Right kidney (tissue), 1 donor: ENCODE measurements at regions not wholly inside any gene's neighbourhood (a gene's known extent, or its start where the extent isn't known, plus 50 kb on each side); places are given as distances from the start of the nearest gene placed in this dataset.

ENCODE experiments used
- DNase-seq: peaks from one replicate; pipeline ENCODE4 v3.0.0-alpha.2; 2016

DNA sequence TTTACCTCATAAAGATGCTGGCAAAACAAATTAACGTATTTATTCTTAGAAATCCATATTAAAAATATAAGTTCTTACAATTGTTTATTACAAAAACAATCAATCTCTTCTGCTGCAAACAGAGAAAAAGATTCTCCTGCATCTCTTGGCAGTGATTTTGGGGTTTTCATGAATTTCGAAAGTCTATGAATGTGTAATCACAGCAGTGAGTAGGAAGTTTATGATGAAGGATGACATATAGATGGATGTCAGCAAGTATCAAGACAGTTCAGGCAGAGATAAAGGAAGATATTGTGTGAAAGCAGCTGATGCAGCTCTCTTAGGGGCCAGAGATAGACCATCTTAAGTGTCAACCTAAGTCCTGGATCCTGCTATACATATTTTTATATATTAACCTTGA lies 196.9 kb upstream of the BANK1 start:
- DNase-seq, result no peak

DNA sequence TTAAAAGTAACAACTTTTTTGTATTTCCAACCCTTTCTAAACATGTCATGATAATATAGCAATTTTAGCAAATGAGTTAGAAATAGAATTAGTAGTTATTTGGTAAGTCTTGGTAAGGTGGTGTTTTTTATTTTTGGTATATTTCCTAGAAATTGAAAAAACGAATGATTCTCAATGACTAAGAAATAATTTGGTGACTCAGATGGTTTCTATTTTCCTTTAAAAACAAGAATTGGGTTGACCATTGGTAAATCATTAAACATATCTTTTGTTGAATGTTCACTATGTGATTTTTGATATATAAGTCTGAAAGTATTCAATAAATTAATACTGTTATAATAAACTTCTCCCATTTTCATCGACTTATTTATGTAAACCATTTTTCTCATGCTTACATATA lies 206.2 kb upstream of the BANK1 start:
- DNase-seq, result no peak

DNA sequence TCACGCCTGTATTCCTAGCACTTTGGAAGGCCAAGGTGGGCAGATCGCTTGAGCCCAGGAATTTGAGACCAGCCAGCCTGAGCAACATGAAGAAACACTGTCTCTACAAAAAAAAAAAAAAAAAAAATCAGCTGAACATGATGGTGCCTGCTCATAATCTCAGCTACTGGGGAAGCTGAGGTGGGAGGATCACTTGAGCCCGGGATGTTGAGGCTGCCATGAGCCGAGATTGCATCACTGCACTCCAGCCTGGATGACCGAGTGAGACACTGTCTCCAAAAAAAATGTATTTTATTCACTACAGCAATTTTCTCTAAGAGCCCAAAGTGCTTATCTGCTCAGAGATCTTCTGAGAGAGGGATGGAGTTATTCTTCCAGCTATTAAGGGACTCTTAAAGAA lies 215.8 kb upstream of the PPP3CA start:
- DNase-seq, result no peak

DNA sequence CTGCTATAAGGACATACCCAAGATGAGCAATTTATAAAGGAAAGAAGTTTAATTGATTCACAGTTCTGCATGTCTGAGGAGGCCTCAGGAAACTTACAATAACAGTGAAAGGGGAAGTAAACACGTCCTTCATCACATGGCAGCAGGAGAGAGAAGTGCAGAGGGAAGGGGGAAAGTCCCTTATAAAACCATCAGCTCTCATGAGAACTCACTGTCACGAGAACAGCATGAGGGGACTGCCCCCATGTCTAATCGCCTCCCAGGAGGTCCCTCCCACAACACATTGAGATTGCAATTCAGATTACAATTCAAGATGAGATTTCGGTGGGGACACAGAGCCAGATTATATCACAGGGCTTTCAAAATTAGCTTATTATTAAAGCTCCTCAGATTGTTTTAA lies 209.5 kb upstream of the PPP3CA start:
- DNase-seq, result no peak

DNA sequence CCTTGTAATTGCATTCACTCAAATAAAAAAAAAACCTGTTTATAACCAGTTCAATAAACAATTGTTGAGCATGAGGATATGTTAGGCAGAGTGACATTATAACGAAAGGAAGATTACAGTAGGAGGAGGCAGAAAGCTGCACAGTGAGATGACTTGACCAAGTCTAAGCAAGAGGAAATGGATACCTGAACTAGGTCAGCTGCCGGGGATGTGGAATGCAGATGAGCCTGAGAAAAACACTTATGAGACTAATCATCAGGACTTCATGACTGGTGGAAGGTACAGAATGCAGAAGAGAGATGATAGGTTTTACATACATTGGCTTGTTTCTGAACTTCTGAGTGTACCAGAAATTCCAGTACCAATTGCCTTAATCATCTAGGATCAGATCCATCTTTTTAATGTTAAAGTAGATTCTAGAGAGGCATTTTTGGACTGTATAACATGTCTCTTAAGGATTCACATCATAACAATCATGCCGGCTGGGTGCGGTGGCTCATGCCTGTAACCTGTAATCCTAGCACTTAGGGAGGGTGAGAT lies 208.1 kb upstream of the PPP3CA start:
- DNase-seq, result no peak

DNA sequence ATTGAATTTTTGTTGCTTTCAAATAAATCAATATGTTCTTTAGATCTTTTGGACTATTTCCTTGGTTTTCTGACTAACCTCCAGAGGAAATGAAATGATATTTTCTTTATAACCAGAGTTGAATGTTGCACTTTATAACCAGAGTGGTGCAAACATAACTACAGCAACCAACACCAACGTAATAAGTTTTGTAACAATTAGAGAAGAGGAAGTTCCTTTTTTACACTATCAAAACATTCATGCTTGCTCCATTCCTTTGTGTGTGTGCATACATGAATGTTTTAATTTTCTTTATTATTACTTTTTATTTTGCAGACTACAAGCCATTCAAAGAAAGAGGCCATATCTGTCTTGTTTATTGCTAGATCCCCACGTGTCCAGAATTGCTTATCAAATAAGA lies 193.0 kb upstream of the PPP3CA start:
- no peak for DNase-seq

DNA sequence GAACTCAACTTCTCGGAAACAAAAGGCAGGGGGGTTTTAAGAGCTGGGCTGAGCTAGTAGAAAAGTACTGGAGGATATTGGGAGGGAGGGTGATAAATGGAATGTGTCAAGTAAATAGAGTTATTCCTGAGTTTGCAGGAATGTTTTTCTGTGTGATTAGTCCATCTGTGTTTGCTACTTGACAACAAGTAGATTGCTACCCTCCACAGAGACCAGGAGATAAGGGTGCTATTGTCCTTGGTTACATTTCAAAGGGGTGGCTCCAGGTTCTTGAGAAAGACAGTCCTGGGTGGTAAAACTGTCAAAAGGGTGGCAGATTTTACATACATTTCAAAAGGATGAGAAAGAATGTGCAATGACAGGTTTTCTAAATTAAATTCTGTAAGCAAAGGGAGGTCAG lies 181.2 kb upstream of the PPP3CA start:
- DNase-seq, result no peak

DNA sequence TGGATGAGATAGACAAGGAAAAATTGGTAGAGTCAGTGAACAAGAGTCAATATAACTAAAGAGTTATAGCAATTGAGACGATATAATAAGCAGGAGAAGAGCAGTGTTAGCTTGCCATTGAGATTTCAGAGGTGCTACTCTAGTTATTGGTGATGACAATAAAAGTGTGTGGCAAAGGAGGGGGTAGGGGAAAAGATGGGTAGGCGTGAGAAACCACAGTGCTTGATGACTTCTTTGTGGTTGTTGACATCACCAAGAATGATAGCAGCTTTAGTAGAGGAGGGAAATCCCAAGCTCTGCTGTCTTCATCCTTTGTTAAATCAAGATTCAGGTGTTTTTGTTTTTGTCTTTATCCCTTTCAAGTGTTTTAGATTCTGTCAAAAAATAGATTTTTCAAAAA lies 179.9 kb upstream of the PPP3CA start:
- DNase-seq, result no peak

DNA sequence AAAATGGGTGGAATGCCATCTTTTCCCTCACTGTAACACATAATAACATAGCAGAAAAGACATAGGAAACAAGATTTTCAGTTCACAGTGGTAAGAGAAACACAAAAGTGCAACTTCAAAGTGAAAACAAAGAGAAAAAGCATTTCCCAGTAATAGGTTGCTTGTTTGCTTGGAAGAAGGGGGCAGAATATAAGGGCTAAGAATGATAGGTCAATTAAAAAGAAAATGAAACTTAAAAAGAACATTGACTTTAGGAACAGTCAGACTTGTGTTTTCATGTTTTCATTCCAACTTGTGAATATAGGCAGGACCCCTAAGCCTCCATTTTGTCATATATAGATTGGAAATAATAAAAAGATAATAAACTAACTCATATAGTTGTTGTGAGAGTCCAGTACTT lies 168.2 kb upstream of the PPP3CA start:
- DNase-seq, result no peak

DNA sequence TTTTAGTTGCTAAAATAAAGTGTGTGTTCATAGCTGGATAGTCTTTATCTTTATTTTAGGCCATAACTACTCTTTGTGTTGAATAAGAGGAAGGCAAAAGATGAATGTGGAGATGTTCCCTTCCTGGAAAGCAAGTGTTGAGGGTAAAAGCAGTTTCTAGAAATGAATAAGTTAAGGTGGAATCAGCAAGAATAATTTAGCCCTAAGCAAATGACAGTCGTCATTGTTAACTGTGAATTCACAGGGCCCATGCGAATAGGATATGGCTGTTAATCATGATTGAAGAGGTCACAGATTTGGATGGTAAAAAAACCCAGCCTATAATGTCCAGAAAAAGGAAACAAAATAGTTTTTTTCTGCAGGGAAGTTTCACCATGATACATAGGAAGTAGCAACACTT lies 167.8 kb upstream of the PPP3CA start:
- no peak for DNase-seq

DNA sequence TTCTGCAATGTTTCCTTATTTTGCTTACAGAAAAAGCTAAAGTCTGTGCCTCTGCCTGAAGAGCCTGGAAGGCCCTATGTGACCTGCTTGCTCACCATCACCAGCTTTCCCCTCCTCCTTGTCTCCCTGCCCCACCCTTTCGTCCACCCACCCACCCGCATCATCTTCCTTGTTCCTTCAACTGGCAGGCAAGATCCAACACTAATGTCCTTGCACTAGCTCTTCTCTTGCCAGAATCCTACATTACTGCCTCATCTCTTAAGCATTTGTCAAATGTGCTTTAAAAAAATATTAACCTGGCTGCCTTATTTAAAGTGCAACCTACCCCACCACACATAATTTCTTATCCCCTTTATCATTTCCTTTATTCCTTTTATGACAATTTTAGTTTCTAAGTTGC lies 165.1 kb upstream of the PPP3CA start:
- no peak for DNase-seq

DNA sequence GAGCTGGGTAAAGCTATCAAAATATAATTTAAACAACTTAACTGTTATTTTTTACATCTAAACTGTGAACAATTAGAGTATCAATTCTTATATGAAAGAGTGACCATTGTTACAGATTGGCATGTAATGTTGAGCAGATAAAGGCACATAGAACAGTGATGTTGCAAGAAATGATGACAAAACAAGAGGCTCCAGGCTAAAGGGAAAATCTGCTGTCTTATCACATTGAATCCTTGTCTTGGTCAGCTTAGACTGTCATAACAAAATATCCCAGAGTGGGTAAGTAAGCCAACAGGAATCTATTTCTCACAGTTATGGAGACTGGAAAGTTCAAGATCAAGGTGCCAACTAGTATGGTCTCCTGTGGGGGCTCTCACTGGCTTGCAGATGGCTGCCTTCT lies 154.1 kb upstream of the PPP3CA start:
- no peak for DNase-seq

DNA sequence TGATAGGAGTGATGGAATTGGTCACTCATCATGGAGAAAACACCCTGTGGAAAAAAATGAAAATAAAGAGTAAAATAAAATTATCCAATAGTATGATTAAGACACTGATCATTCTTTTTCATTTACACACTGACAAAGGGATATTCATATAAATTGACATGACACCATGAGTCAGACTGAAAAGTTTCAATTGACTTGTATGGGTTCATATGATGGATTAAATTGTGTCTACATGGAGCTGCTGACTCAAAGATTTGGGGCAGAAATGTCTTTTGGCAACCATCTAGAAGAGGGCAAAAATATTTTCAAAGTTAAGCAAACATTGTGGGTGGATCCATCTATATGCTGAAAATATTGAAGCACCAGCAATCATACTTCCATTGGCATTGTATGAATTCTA lies 153.4 kb upstream of the PPP3CA start:
- DNase-seq, result no peak

DNA sequence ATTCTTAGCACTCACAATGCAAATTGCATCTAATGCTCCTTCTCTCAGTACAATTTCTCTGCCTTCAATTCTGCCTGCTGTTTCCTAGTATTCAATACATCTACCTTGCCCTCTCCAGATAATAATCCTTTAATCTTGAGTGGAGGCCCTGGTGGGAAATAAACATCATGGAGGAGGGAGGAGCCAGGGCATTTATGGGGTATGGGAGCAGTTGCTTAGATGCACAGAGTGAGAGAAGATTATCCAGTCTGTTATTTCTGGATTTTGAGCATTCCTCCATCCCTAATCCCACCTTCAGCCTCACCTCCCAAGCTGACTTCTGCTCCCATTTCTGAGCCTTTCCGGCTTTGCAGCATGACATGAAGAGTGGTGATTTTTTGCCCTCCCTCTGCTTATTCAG lies 127.9 kb upstream of the PPP3CA start:
- no peak for DNase-seq

DNA sequence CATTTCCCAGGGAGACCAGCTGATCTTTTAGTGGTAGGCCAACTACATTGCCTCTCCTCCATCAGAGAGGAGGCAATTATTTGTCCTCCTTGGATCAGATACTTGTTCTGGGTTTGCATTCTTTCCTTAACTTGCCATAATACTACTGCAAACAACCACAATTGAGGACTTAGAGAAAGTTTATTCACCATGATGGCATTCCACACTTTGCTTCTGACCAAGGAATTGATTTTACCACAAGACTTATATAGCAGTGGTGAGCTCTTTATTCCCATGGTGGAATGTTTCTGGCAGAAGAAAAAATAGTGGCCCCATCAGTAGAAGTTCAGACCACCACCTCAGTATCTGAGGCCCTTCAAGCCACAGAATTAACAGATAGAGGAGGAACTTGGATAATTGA lies 123.9 kb upstream of the PPP3CA start:
- no peak for DNase-seq

DNA sequence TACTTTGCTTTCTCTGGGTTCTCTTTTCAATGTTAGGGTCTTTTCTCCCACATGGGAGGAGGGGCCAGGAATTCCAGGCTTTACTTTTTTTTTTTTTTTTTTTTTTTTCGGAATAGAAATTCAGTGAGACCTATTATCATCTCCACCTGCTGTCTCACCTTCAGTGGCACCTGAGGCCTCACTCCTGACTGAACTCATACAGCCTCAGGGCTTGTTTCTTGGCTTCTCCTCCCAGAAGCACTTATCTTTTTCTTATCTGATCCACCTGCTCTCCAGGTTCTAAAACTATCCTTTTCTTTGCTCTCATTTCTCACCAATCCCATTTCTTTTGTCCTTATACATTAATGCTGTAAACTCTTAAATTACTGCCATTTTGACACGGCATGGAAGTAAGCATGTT lies 117.3 kb upstream of the PPP3CA start:
- DNase-seq, result no peak

DNA sequence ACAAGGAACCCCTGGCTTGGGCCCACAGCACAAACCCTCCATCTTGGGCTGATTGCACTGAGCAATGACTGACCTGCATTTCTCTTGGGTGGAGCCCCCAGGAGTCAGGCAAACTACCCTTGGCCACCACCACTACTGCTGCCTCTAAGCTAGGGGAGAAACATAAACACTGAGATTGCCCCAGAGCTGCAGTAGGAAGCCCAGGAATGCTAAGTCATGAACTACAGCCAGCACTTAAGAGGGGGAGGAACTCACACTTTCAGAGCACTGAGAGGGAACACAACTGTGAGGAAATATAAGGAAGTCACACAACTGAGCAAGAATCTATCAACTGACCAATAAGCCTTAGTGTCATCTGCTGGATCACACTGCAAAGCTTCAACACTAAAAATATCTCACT lies 111.6 kb upstream of the PPP3CA start:
- DNase-seq, result no peak

DNA sequence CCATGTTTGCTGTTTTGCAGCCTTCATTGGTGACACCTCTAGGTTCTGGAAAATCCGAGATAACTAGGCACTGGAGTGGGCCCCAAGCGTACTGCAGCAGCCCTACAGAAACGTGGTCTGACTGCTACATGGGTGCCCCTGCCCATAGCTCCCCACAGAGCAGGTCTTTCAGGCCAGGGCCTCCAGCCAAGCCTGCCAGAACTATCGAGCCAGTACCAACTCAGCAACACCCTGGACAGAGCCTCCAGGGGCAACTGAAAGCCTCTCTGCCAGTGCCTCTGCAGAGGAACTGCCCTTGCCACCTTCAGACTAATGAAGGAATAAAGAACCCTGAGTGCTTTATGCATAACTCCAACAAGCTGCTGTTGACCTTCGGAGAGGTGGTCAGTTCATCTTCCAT lies 111.1 kb upstream of the PPP3CA start:
- DNase-seq, result no peak

DNA sequence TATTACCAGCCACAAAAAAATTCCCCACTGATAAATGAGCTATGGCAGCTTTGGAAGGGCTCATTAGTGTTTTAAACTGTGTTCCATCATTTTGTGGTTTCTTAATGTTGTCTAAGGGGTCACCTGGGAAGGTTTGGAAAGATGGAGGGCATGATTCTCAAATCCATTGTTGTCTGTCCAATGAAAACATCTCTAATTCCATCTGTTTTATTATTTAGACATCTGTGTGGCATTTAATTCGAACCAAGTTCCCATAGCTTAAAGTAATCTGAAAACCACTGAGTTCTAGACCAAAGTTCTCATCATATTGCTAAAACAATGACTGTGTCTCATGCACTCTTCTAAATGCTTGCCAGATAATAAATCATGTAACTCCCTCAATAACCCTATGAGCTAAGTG lies 103.8 kb upstream of the PPP3CA start:
- DNase-seq, result no peak

DNA sequence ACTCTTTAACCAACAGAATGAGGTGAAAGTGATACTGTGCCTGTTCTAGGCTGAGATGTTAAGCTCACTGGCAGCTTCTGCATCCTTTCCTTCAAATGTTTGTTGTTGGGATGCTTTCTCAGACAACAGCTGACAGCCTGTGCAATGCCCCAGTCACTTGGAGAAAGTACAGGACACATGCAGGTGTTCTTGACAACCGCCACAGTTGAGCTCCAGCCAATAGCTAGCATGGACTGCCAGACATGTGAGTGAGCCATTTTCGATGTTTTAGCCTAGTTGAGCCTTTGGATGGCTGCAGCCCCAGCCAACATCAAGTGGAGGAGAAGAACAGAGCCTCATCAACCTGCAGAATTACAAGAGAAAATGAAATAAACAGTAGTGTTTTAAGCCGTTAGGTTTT lies 94.1 kb upstream of the PPP3CA start:
- no peak for DNase-seq

DNA sequence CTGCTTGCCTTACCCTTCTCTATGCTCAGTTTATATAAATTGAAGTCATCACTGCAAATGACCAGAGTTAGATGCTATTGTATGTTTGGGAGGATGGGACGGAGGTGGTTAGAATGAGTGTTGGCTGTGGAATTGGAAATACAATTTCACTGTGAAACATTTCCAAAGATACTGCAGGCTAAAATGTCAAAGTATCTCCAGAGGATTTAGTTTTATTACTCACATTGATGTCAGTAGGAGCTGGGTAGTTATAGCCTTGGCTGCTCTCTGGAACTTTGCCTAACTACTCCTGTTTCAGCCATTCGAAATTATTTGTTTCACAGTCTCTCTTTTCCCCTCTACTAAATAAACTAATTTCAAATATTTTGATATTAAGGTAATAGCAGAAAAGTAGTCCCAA lies 92.6 kb upstream of the PPP3CA start:
- no peak for DNase-seq

DNA sequence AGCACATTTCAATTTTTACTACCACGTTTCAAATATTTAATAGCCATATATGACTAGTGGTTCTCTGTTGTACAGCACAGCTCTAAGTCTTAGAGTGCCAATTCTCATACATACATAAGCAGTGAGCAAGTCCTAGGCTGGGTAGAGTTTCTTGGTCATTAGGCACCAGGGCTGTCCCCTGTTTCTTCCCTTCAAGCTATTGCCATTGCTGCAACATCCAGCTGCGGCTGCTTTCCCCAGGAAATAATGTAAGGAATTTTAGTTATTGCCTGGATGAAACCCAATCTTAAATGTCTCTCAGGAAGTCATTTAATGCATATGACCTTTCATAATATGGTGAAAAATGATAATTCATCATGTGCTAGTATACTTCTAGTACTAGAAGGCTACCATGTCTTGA lies 74.1 kb upstream of the PPP3CA start:
- no peak for DNase-seq

DNA sequence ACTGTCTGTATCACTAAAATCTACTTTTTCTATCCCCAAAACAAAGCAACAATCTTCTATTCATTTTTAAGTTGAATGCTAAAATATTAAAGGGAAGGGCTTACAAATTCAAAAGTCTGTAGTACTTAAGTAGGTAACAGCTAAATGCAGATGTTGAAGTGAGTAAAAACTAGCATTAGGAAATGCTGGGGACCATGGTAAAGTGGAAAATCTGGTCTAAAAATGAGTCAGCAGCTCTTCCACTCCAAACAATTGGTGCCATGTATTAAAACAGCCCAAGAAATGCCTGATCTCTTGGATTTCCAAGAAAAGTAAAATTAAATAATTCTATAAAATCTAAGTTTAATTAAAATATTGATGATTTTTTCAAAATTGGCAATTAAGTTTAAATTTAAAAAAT lies 73.3 kb upstream of the PPP3CA start:
- DNase-seq, result no peak

DNA sequence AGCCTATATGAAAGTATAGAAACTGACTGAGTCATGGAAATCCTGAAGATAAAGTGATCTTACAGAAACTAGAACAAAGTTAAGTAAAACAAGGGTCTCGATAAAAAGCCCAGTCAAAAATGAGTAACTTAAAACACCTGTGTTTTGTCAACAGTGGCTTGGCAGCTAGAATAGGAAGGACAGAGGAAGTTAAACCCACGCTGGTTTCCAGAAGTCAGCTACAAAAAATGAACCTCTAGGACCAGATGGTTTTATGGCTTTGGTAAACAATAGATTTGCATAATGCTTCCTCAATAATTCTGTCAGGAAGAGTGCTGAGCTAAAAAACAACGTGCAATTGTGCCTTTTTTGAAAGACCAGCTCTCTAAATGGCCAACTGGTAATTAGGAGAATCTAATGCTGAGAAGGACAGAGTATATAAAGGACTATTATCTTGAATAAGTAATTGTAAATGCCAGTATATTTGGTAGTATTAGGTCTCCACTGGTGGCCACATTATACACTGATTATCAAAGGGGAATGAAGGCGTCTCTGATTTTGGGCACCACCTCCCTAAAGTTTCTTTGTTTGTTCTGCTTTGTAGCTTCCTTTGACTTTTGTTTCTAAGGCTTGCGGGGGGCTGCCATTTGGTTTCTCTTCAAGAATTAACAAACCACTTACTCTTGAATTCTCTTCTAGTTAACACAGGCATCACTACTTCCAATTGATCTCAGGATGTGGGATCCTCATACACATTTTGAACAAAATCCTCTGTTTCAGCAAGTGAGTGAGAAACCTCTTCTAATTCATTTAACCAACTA lies 72.2 kb upstream of the PPP3CA start:
- no peak for DNase-seq

DNA sequence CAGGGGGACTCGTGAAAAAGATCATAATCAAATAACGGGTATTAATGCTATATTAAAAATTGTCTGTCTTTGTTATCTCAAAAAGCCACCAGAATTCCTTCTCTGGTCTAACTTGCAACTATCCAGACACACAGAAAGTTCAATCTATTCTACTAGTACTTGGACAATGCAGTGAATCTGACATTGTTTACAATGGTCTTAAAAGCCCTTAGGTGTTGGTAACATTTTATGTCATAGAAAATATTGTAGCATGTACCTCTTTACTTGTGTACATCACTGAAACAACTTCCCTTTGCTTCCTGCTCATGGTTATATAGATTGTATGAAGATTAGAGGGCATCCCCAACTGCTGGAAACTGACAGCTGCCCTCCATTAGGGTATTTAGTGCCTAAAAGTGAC lies 71.1 kb upstream of the PPP3CA start:
- no peak for DNase-seq
